Mucosa of rectum (tissue), 2 donors: ENCODE measurements at regions not wholly inside any gene's neighbourhood (a gene's known extent, or its start where the extent isn't known, plus 50 kb on each side); places are given as distances from the start of the nearest gene placed in this dataset.

Experiments used
- H3K27ac ChIP-seq, 2 donors: one replicate each; pipeline ENCODE4 v1.7.0; 2013; ENCODE audit warnings: inconsistent platforms in 2 of 2, low read depth in 2 of 2, low read length in 2 of 2
- H3K27me3 ChIP-seq, 2 donors: one replicate each; pipeline ENCODE4 v1.7.0; 2013; ENCODE audit warnings: low read length in 2 of 2; ENCODE audit not compliant: control insufficient read depth in 2 of 2, insufficient read depth in 2 of 2
- H3K36me3 ChIP-seq, 2 donors: one replicate each; pipeline ENCODE4 v1.7.0; 2013; ENCODE audit warnings: low read length in 2 of 2; ENCODE audit not compliant: control insufficient read depth in 2 of 2, insufficient read depth in 2 of 2
- H3K4me1 ChIP-seq, 2 donors: one replicate each; pipeline ENCODE4 v1.7.0; 2013; ENCODE audit warnings: low read length in 2 of 2, mild to moderate bottlenecking in 1 of 2; ENCODE audit not compliant: control insufficient read depth in 2 of 2, insufficient read depth in 2 of 2
- H3K4me3 ChIP-seq, 2 donors: one replicate each; pipeline ENCODE4 v1.7.0; 2013; ENCODE audit warnings: low read length in 2 of 2
- H3K9ac ChIP-seq, 2 donors: one replicate each; pipeline ENCODE4 v1.7.0; 2013; ENCODE audit warnings: low read length in 2 of 2, low read depth in 1 of 2, mild to moderate bottlenecking in 1 of 2
- H3K9me3 ChIP-seq, 2 donors: one replicate each; pipeline ENCODE4 v1.7.0; 2013; ENCODE audit warnings: low read length in 2 of 2; ENCODE audit not compliant: control insufficient read depth in 2 of 2
- donor health status: healthy.
- donor health status: Normal muscosa, but diverticular disease.

GRCh38 chr5:67538855-67539506, 342.4 kb upstream of the CD180 start:
- Histone ChIP-seq H3K27me3 (no peaks in the 10 kb centered on the region), H3K9me3 (no peaks in the 10 kb centered on the region), H3K27ac (no peak overlapping the region)

DNA sequence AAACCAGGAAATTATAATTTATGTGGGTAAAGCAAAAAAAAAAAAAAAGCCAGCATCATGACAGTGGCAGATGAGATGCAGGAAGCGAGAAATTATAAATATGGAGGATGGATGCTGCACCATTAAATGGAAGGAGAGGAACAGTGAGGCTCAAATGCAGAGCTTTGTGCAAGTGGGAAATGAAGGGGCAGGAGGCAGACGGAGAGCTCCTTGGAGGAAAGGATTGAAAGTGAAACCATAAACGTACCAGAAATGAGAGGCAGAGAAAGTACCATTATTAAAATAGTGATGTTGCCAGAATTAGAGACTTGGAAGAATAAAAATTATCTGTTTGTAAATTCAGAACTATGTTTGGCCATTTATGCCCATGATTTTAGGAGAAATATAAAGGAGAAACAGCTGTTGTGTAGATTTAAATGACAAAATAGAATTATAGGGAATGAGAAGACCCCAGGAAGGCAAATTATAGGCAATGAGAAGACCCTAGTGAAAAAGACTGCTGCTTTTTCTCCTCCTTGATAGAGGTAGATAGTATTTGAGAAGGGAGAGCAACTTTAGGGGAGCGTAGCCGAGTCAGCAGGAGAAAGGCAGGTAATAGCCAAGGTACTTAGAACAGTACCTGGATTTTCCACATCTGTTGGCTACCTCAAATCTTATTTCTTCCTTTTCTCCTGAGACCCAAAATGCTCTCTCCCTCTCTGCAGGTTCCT, 341.0 kb upstream of the CD180 start:
- no peaks in the 10 kb centered on the region for H3K9me3 ChIP-seq
- H3K27me3 ChIP-seq: no peaks in the 10 kb centered on the region
- peaks cover 0 to 2% of the 10 kb centered on the region in 2 donors for H3K4me1 ChIP-seq
- no peak overlapping the region for H3K9ac ChIP-seq
- H3K36me3 ChIP-seq: no peaks in the 10 kb centered on the region
- peak overlapping the region; percentile 20 for H3K4me3 ChIP-seq
- H3K27ac ChIP-seq: no peak overlapping the region

More at GRCh38 chr5:67538855-67539506, 342.4 kb upstream of the CD180 start:
- Histone ChIP-seq H3K4me3 (no peak overlapping the region), H3K36me3 (no peaks in the 10 kb centered on the region), H3K4me1 (peaks cover 0 to 2% of the 10 kb centered on the region in 2 donors), H3K9ac (no peak overlapping the region)

GRCh38 chr5:67536866-67537265, 340.3 kb upstream of the CD180 start:
- Histone ChIP-seq H3K36me3 (no peaks in the 10 kb centered on the region), H3K9ac (no peak overlapping the region), H3K9me3 (no peaks in the 10 kb centered on the region), H3K4me3 (no peak overlapping the region), H3K27me3 (no peaks in the 10 kb centered on the region), H3K4me1 (peaks cover 0 to 2% of the 10 kb centered on the region in 2 donors), H3K27ac (peak overlapping the region in 1 of 2 donors; percentile 6)

- no peaks in the 10 kb centered on the region for H3K36me3 ChIP-seq
- H3K9ac ChIP-seq: no peak overlapping the region
- no peak overlapping the region for H3K4me3 ChIP-seq
- no peak overlapping the region for H3K27ac ChIP-seq
- no peaks in the 10 kb centered on the region for H3K27me3 ChIP-seq
- H3K4me1 ChIP-seq: no peaks in the 10 kb centered on the region
- H3K9me3 ChIP-seq: peaks cover 0 to 2% of the 10 kb centered on the region in 2 donors
Measured at GRCh38 chr5:67530609-67531255, 334.1 kb upstream of the CD180 start.

DNA sequence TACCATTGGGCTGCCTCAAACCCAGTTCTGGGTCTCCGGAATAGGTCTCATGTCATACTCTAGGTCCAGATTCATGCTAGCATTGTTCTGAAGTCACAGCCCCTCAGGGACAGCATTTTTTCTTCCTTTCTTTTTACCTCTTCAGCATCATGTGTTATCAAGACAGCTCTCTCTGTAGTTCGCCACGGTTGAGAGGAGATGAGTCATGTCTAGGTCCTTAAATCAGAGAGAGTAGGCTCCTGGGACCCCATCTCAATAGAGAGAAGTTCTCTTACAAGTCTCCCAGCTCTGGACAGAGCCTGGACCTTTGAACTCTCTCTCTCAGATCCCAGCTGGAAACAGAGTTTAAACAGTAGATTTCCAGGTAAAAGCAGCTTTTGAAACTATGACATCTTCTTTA, 332.4 kb upstream of the CD180 start:
- H3K9me3 ChIP-seq: peaks cover 0 to 2% of the 10 kb centered on the region in 2 donors
- no peak overlapping the region for H3K4me3 ChIP-seq
- no peaks in the 10 kb centered on the region for H3K36me3 ChIP-seq
- H3K27ac ChIP-seq: no peak overlapping the region
- H3K4me1 ChIP-seq: no peaks in the 10 kb centered on the region
- H3K27me3 ChIP-seq: no peaks in the 10 kb centered on the region
- no peak overlapping the region for H3K9ac ChIP-seq

GRCh38 chr5:67526793-67527192, 330.2 kb upstream of the CD180 start:
- H3K9ac ChIP-seq: no peak overlapping the region
- H3K4me3 ChIP-seq: no peak overlapping the region
- peaks cover 0 to 2% of the 10 kb centered on the region in 2 donors for H3K9me3 ChIP-seq
- H3K36me3 ChIP-seq: no peaks in the 10 kb centered on the region
- H3K27ac ChIP-seq: no peak overlapping the region
- no peaks in the 10 kb centered on the region for H3K4me1 ChIP-seq
- H3K27me3 ChIP-seq: no peaks in the 10 kb centered on the region

DNA sequence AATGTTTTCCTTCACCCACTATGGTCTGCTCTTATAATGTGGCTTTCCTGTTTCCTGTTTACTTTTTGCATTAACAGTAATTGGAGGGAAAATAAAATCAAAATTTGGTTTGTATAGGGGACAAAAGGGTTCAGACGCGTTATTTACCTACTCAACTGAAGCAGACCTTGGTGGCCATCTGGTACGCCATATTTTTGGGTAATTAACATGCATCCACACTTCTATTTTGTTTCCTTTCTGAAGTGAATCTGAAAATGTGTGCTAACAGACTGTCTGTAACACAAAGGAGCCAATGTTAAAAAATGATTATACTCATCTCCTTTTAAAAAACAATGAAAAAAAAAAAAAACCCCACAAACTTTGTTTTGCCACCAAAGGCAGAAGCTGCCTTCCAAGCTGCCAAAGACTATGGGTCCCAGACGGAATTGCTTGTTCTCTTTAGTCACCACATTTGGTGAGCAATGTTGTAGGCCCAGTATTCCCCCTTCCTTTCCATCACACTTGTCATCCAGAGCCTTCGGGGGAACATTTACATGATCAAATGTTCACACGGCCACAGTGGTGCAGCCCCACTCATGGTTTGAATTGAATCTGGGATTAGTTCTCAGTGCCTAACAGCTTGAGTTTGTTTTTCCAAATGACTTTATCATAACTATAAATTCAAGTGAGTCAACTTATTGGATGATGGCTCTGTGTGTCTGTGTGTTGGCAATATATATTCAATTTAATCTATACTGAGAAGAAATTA, 323.7 kb upstream of the CD180 start:
- no peak overlapping the region for H3K27ac ChIP-seq
- no peaks in the 10 kb centered on the region for H3K4me1 ChIP-seq
- H3K4me3 ChIP-seq: no peak overlapping the region
- no peak overlapping the region for H3K9ac ChIP-seq
- H3K36me3 ChIP-seq: no peaks in the 10 kb centered on the region
- no peaks in the 10 kb centered on the region for H3K9me3 ChIP-seq
- H3K27me3 ChIP-seq: no peaks in the 10 kb centered on the region

DNA sequence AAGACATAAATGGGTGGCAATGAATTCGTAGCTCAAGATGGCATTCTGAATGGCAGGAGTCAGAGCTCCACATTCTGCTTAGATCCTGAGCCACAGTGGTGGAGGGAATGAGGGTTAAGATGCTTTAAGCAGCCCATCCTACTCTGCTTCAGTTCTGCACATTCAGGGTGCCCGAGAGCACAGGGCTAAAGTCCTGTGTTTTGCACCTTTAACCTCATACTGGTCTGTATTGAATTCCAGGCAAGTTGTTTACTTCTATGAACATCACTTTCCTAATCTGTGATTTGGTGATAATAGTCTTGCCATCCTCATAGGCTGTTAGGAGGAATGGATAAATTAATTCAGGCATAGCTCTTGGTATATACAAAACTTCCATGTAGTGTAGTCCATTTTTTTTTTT, 321.6 kb upstream of the CD180 start:
- Histone ChIP-seq H3K9ac (no peak overlapping the region), H3K27me3 (no peaks in the 10 kb centered on the region), H3K36me3 (no peaks in the 10 kb centered on the region), H3K4me1 (no peaks in the 10 kb centered on the region), H3K9me3 (no peaks in the 10 kb centered on the region), H3K27ac (no peak overlapping the region), H3K4me3 (no peak overlapping the region)

- no peaks in the 10 kb centered on the region for H3K9me3 ChIP-seq
- no peaks in the 10 kb centered on the region for H3K36me3 ChIP-seq
- no peaks in the 10 kb centered on the region for H3K27me3 ChIP-seq
- H3K4me3 ChIP-seq: no peak overlapping the region
- H3K9ac ChIP-seq: no peak overlapping the region
- H3K4me1 ChIP-seq: no peaks in the 10 kb centered on the region
- no peak overlapping the region for H3K27ac ChIP-seq
Measured at GRCh38 chr5:67516948-67517565, 320.5 kb upstream of the CD180 start.
